B cell (primary cell): ENCODE measurements at regions not wholly inside any gene's neighbourhood (a gene's known extent, or its start where the extent isn't known, plus 50 kb on each side); places are given as distances from the start of the nearest gene placed in this dataset.

ENCODE experiments used
- ATAC-seq: fragments of 200-7000 bp; cut with Tn5 transposase; one replicate; pipeline ENCODE4 v1.10.0; 2021; ENCODE audit warnings: low read depth, mild to moderate bottlenecking, moderate number of reproducible peaks, moderate library complexity
- CTCF ChIA-PET: fragments of 350-600 bp; sonication (Branson Sonifier 250); formaldehyde crosslinking; loops from one replicate; lab custom pipeline; 2021; ENCODE audit warnings: antibody characterized with exemption, inconsistent platforms; lab: Charles Lee
- POLR2A ChIA-PET: fragments of 350-600 bp; sonication (Branson Sonifier 250); formaldehyde crosslinking; loops from one replicate; lab custom pipeline; 2021; ENCODE audit warnings: antibody characterized with exemption; lab: Charles Lee
- DNase-seq: peaks from one replicate; pipeline ENCODE4 v3.0.0; 2013
- H2AFZ ChIP-seq: 2 replicates; pipeline ENCODE4 v1.6.1; 2012; ENCODE audit warnings: mild to moderate bottlenecking, low read depth, low read length; ENCODE audit not compliant: insufficient read depth, poor library complexity, severe bottlenecking
- H3K27ac ChIP-seq, 2 donors: 1 replicate in 1 of 2; 2 replicates in 1 of 2; pipeline ENCODE4 v1.5.1; 2012 to 2013; ENCODE audit warnings: low read length in 2 of 2, mild to moderate bottlenecking in 2 of 2, moderate library complexity in 1 of 2
- H3K27me3 ChIP-seq, 4 experiments: fragments of 200-600 bp in 1 of 4; sonication (generic) in 1 of 4; replicated peaks in 1 of 4; 1 replicate in 2 of 4; 2 replicates in 2 of 4; pipeline versions ENCODE4 v1.6.1 to v1.7.0; 2013 to 2016; ENCODE audit warnings: low read length in 3 of 4, mild to moderate bottlenecking in 2 of 4, mixed read lengths in 1 of 4, moderate library complexity in 1 of 4; ENCODE audit not compliant: insufficient read depth in 4 of 4, control insufficient read depth in 3 of 4; ENCODE audit errors: control extremely low read depth in 1 of 4
- H3K36me3 ChIP-seq, 2 experiments: replicated peaks in 1 of 2; 1 replicate in 1 of 2; 2 replicates in 1 of 2; pipeline versions ENCODE4 v1.6.1 to v1.7.1; 2013; ENCODE audit warnings: low read length in 1 of 2; ENCODE audit not compliant: insufficient read depth in 2 of 2, control insufficient read depth in 1 of 2; ENCODE audit errors: control extremely low read depth in 1 of 2, extremely low read depth in 1 of 2
- H3K4me1 ChIP-seq, 2 donors: fragments of 200-600 bp in 1 of 2; sonication (generic) in 1 of 2; 1 replicate in 1 of 2; 2 replicates in 1 of 2; pipeline versions ENCODE4 v1.5.1 to v1.6.1; 2013 to 2017; ENCODE audit warnings: low read length in 2 of 2; ENCODE audit not compliant: control insufficient read depth in 2 of 2, insufficient read depth in 2 of 2
- H3K4me2 ChIP-seq: replicated peaks from 2 replicates; pipeline ENCODE3; 2012; ENCODE audit warnings: mild to moderate bottlenecking, low read depth, low read length; ENCODE audit not compliant: poor library complexity, severe bottlenecking
- H3K4me3 ChIP-seq, 5 experiments: fragments of 200-600 bp in 1 of 5; sonication (generic) in 1 of 5; 1 replicate in 3 of 5; 2 replicates in 2 of 5; pipeline versions ENCODE4 v1.5.1 to v1.7.0; 2011 to 2016; ENCODE audit warnings: low read length in 4 of 5, mild to moderate bottlenecking in 4 of 5, low read depth in 2 of 5, control low read depth in 1 of 5, moderate library complexity in 1 of 5; ENCODE audit not compliant: insufficient read depth in 1 of 5; ENCODE audit errors: control extremely low read depth in 1 of 5, extremely low read depth in 1 of 5
- H3K79me2 ChIP-seq: fragments of 200-600 bp; sonication (generic); one replicate; pipeline ENCODE4 v1.6.0; 2016; ENCODE audit warnings: low read length; ENCODE audit not compliant: control insufficient read depth, insufficient read depth
- H3K9ac ChIP-seq: fragments of 200-600 bp; sonication (generic); 2 replicates; pipeline ENCODE4 v1.6.1; 2017; ENCODE audit warnings: mild to moderate bottlenecking, low read length, moderate library complexity
- H3K9me3 ChIP-seq, 3 donors: one replicate each; pipeline versions ENCODE4 v1.6.1 to v1.7.1; 2013; ENCODE audit warnings: low read length in 2 of 3; ENCODE audit not compliant: control insufficient read depth in 2 of 3, insufficient read depth in 1 of 3; ENCODE audit errors: control extremely low read depth in 1 of 3
- H4K20me1 ChIP-seq: 2 replicates; pipeline ENCODE4 v1.6.0; 2012; ENCODE audit warnings: mild to moderate bottlenecking, low read length; ENCODE audit not compliant: insufficient read depth, control insufficient read depth, poor library complexity, severe bottlenecking
- H3K27ac Mint-ChIP-seq: one replicate; pipeline ENCODE4 v1.8.0; 2021; ENCODE audit warnings: mixed read lengths
- H3K27me3 Mint-ChIP-seq: one replicate; pipeline ENCODE4 v1.8.0; 2021; ENCODE audit warnings: mixed read lengths
- H3K4me1 Mint-ChIP-seq: one replicate; pipeline ENCODE4 v1.8.0; 2021; ENCODE audit warnings: mixed read lengths
- H3K4me3 Mint-ChIP-seq: one replicate; pipeline ENCODE4 v1.8.0; 2021; ENCODE audit warnings: mixed read lengths
- H3K9me3 Mint-ChIP-seq: one replicate; pipeline ENCODE4 v1.8.0; 2022; ENCODE audit warnings: mixed read lengths; ENCODE audit not compliant: insufficient read depth
- EZH2 ChIP-seq: IDR thresholded peaks from 2 replicates; pipeline ENCODE4 v1.6.1; 2012; ENCODE audit warnings: borderline replicate concordance, low read depth, mild to moderate bottlenecking, moderate library complexity, low read length; ENCODE audit not compliant: insufficient read depth, poor library complexity, severe bottlenecking
- WGBS: methylation state at CpG from one replicate; pipeline ENCODE4 v1.1.5; 2013; ENCODE audit warnings: missing lambda C conversion rate; ENCODE audit not compliant: insufficient coverage; 5-methylcytosine and 5-hydroxymethylcytosine counted together
- intact Hi-C: fragments of 100-400 bp; cut with micrococcal nuclease; formaldehyde crosslinking; loops from one replicate; pipeline ENCODE4 v1.10.0; 2022
- TF ChIP-seq, protein P1 (sequence below): fragments of 200-600 bp; IDR thresholded peaks from one replicate; pipeline ENCODE4 v1.8.0; 2022; ENCODE audit warnings: antibody characterized with exemption, mild to moderate bottlenecking

- Mint-ChIP-seq H3K4me1 (no peaks in the 10 kb centered on the region), H3K27me3 (peaks cover 20% of the 10 kb centered on the region), H3K4me3 (no peak overlapping the region), H3K27ac (no peak overlapping the region), H3K9me3 (peaks cover 5% of the 10 kb centered on the region)
- Histone ChIP-seq H3K36me3 (no peaks in the 10 kb centered on the region), H2AFZ (no peak overlapping the region), H3K27me3 (peaks cover 0 to 4% (median 0%) of the 10 kb centered on the region in 4 experiments), H3K9ac (no peak overlapping the region), H3K79me2 (no peaks in the 10 kb centered on the region), H3K27ac (no peak overlapping the region), H3K4me3 (no peak overlapping the region), H3K4me2 (no peak overlapping the region), H3K4me1 (no peaks in the 10 kb centered on the region), H3K9me3 (peaks cover 0 to 3% (median 0%) of the 10 kb centered on the region in 3 donors), H4K20me1 (no peaks in the 10 kb centered on the region)
- CTCF ChIA-PET = no interaction called here
- ATAC-seq (no peak), DNase-seq (no peak)
- no peak for TF ChIP-seq EZH2
- TF ChIP-seq, protein P1, sequence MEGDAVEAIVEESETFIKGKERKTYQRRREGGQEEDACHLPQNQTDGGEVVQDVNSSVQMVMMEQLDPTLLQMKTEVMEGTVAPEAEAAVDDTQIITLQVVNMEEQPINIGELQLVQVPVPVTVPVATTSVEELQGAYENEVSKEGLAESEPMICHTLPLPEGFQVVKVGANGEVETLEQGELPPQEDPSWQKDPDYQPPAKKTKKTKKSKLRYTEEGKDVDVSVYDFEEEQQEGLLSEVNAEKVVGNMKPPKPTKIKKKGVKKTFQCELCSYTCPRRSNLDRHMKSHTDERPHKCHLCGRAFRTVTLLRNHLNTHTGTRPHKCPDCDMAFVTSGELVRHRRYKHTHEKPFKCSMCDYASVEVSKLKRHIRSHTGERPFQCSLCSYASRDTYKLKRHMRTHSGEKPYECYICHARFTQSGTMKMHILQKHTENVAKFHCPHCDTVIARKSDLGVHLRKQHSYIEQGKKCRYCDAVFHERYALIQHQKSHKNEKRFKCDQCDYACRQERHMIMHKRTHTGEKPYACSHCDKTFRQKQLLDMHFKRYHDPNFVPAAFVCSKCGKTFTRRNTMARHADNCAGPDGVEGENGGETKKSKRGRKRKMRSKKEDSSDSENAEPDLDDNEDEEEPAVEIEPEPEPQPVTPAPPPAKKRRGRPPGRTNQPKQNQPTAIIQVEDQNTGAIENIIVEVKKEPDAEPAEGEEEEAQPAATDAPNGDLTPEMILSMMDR = no peak
- 72% methylated on average over 1 of the region's 2 CpGs for WGBS
- intact Hi-C loops = no loop called here
- POLR2A ChIA-PET = no interaction called here
Measured at GRCh38 chr1:38424677-38425076, 378.1 kb upstream of the POU3F1 start.

GRCh38 chr1:38420666-38421065, 374.1 kb upstream of the POU3F1 start:
- Histone ChIP-seq H3K27ac (no peak overlapping the region), H3K4me3 (no peak overlapping the region), H3K4me1 (no peaks in the 10 kb centered on the region), H3K9ac (no peak overlapping the region), H4K20me1 (no peaks in the 10 kb centered on the region), H3K36me3 (no peaks in the 10 kb centered on the region), H3K9me3 (peaks cover 0 to 7% (median 0%) of the 10 kb centered on the region in 3 donors), H2AFZ (no peak overlapping the region), H3K79me2 (no peaks in the 10 kb centered on the region), H3K4me2 (no peak overlapping the region), H3K27me3 (peaks cover 0 to 4% (median 2%) of the 10 kb centered on the region in 4 experiments)
- no peak for TF ChIP-seq EZH2
- TF ChIP-seq, protein P1 = no peak
- intact Hi-C loops = no loop called here
- H3K4me1 Mint-ChIP-seq = no peaks in the 10 kb centered on the region
- DNase-seq (no peak), ATAC-seq (no peak)
- 54% methylated on average over 4 of the region's 4 CpGs for WGBS
- H3K27me3 Mint-ChIP-seq = peaks cover 8% of the 10 kb centered on the region
- H3K4me3 Mint-ChIP-seq = no peak overlapping the region
- ChIA-PET CTCF (no interaction called here), POLR2A (no interaction called here)
- H3K9me3 Mint-ChIP-seq = peaks cover 9% of the 10 kb centered on the region
- no peak overlapping the region for H3K27ac Mint-ChIP-seq
